ENCODE measurements at regions not wholly inside any gene's neighbourhood (a gene's known extent, or its start where the extent isn't known, plus 50 kb on each side); places are given as distances from the start of the nearest gene placed in this dataset.

DNA sequence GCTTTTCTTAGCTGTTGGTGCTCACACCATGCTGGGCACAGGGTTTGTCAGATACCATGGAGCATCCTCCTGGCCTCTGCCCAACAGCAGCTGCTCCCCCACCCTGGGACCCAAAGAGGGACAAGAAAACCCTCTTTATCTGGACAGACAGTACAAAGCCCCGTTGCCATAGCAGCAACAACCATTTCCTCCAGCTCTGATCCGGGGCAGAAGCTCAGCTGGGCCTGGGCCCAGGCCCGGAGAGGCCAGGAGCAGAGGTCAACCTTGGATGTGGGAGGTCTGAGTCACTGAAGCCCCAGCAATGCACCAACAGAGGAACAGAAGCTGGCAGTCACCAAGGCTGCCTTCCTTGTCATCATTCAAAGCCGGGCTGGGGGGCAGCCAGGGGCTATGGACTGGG is 228.4 kb upstream of the POU3F1 start:
- TF ChIP-seq CTCF (IDR thresholded peaks at IDR 0.05): no peak
- TF ChIP-seq POLR2A (IDR thresholded peaks at IDR 0.05): no peak
- TF ChIP-seq EP300 (IDR thresholded peaks at IDR 0.05): peak in 1 of 2 donors; percentile 27
